Mononuclear cell (primary cell): ENCODE measurements at regions not wholly inside any gene's neighbourhood (a gene's known extent, or its start where the extent isn't known, plus 50 kb on each side); places are given as distances from the start of the nearest gene placed in this dataset.

Source experiments
- H3K27me3 ChIP-seq: 2 replicates; pipeline ENCODE4 v1.6.0; 2011; ENCODE audit warnings: low read length, control low read depth; ENCODE audit not compliant: insufficient read depth
- H3K4me1 ChIP-seq: 2 replicates; pipeline ENCODE4 v1.5.1; 2011; ENCODE audit warnings: mild to moderate bottlenecking, low read length, control low read depth; ENCODE audit not compliant: insufficient read depth
- H3K4me3 ChIP-seq: 2 replicates; pipeline ENCODE4 v1.5.1; 2011; ENCODE audit warnings: mild to moderate bottlenecking, low read length, moderate library complexity
- H3K9me3 ChIP-seq: 2 replicates; pipeline ENCODE4 v1.5.1; 2011; ENCODE audit warnings: low read depth, mild to moderate bottlenecking, control low read depth, low read length

DNA sequence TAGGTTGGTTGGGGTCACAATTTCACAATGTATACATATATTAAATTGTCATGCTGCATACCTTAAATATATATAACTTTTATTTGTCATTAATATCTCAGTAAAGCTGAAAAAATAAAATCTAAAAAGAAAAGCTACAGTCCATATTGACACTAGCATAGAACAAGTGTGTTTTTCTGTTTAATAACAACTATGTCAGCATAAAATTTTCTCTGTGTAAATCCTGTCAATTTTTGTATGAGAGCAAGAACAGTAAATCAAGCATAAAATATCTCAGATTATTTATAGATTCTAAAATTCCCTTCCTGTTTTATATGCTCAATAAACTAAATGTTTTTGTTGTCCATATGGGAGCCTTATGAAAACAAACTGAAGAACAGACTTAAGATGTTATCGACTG lies 739.2 kb downstream of the MRPL39 start:
- H3K9me3 ChIP-seq: no peaks in the 10 kb centered on the region
- no peaks in the 10 kb centered on the region for H3K27me3 ChIP-seq
- no peaks in the 10 kb centered on the region for H3K4me1 ChIP-seq
- no peak overlapping the region for H3K4me3 ChIP-seq

DNA sequence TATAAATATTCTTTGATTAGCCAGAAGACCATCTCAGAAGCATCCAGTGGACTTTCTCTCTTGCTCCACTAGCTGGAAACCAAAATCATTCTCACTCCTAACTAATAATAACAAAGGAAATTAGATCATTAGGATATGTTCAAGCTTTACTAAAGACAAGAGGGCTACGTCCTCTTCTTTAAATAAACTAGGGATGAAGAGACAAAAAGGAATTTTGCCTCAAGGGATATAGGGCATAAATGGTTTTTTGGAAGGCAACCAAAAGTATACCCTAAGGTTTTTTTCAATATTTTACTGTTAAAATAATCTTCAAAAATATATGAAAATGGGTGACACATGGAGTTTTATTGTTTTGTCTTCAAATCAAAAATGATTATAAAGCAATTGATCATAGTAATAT lies 745.8 kb downstream of the MRPL39 start:
- no peak overlapping the region for H3K4me3 ChIP-seq
- no peaks in the 10 kb centered on the region for H3K4me1 ChIP-seq
- no peaks in the 10 kb centered on the region for H3K27me3 ChIP-seq
- H3K9me3 ChIP-seq: no peaks in the 10 kb centered on the region

DNA sequence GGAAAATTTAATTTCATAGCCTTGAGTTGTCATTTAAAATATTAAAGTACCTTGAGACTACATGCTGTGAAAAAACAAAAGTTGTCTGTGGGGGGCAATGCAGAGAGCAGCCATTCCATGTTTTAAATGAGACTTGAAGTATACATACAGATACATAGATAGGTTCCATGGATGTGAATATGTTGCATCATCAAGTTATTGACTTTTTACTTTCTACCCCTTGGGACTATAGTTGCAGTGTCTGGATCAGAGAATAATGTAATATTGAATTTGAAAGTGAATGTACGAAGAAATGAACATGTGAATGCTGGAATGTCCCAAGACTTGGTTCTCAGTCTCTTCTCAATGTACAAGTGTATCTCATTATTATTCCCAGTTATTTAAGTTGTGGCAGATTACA lies 751.0 kb downstream of the MRPL39 start:
- Histone ChIP-seq H3K4me1 (no peaks in the 10 kb centered on the region), H3K9me3 (no peaks in the 10 kb centered on the region), H3K4me3 (no peak overlapping the region), H3K27me3 (no peaks in the 10 kb centered on the region)

DNA sequence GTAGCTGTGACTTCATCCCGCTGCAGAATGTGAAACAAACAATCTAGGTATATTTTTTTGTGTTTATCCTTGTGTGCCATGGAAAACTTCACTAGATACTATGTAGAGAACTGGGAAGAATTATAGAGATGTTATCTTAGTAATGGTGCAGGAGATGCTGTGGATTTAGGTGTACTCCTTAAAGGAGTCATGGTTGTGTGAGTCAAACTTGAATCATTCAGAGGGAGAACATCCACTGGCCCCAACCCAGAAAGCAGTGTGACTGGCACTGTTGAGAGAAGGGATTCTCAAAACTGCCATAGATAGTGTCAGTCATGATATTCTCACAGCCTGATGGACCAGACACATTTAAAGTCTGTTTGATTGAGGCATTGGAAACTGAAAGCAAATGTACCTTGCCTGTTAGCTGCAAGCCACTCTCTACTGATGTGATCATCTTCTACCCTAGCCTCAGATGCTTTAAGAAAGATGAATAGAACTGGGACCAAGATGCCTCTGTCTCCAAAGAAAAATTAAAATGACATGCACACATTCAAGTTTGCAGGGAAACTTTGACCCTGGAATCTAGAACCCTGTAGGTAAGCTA lies 754.6 kb downstream of the MRPL39 start:
- Histone ChIP-seq H3K27me3 (no peaks in the 10 kb centered on the region), H3K4me3 (no peak overlapping the region), H3K9me3 (no peaks in the 10 kb centered on the region), H3K4me1 (no peaks in the 10 kb centered on the region)

DNA sequence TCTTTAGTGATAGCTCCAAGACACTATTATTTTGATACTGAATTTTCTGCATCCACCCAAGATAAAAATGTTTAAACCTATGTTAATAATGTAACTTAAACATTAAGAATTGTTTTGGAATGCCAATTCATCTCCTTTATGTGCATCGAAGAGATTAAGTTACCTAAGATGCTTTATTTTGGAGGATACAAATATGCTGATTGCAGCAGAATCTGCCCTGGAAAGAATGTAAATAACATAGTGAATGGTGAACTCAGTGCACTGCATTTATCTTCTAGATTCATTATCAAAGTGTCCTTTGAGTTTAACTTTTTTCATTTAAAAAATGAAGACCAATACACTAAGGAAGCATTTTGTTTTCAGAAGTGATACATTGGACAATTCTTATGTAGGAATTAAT lies 757.2 kb downstream of the MRPL39 start:
- Histone ChIP-seq H3K27me3 (no peaks in the 10 kb centered on the region), H3K4me3 (no peak overlapping the region), H3K9me3 (no peaks in the 10 kb centered on the region), H3K4me1 (no peaks in the 10 kb centered on the region)

DNA sequence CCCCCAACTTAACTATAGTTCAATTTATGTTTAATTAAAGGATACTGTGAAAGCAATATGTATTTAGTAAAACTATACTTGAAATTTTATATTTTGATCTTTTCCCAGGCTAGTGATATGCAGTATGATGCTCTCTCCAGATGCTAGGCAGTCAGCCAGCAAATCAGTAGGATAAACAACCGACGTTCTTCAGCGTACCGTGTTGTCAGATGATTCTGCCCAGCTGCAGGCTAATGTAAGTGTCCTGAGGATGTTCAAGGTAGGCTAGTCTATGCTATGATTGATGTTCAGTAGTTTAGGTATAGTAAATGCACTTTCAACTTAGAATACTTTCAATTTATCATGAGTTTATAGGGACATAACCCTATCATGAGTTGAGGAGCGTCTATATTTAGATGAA lies 762.6 kb downstream of the MRPL39 start:
- H3K27me3 ChIP-seq: no peaks in the 10 kb centered on the region
- no peaks in the 10 kb centered on the region for H3K4me1 ChIP-seq
- H3K4me3 ChIP-seq: no peak overlapping the region
- H3K9me3 ChIP-seq: no peaks in the 10 kb centered on the region

DNA sequence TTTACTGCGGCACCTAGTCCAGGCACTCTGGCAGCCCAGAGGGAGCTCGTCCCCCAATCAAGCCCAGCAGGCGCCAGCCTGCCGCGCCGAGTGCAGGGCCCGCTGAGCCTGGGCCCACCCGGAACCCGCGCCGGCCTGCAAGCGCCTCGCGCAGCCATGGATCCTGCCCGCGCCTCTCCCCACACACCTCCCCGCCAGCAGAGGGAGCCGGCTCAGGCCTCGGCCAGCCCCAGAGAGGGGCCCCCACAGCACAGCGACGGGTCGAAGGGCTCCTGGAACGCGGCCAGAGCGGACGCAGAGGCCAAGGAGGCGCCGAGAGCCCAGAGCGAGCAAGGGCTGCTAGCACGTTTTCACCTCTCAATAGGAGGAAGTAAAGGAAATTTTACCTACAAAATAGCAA lies 767.0 kb downstream of the MRPL39 start:
- Histone ChIP-seq H3K4me3 (no peak overlapping the region), H3K4me1 (no peaks in the 10 kb centered on the region), H3K9me3 (no peaks in the 10 kb centered on the region), H3K27me3 (no peaks in the 10 kb centered on the region)

DNA sequence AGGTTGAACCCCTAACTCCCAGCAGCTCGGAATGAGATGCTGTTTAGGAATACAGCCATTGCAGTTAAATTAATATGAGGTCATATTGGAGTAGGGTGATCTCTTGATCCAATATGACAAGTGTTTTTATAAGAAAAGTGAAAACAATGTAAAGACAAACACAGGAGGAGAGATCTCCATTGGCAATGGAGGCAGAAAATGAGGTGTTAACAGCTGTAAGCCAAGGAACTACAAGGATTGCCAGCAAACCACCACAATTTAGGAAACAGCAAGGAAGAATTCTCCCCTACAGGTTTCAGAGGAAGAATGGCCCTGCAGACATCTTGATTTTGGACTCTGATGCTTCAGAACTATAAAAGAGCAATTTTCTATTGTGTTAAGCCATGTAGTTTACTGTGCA lies 774.3 kb downstream of the MRPL39 start:
- Histone ChIP-seq H3K27me3 (no peaks in the 10 kb centered on the region), H3K4me1 (no peaks in the 10 kb centered on the region), H3K4me3 (no peak overlapping the region), H3K9me3 (no peaks in the 10 kb centered on the region)

DNA sequence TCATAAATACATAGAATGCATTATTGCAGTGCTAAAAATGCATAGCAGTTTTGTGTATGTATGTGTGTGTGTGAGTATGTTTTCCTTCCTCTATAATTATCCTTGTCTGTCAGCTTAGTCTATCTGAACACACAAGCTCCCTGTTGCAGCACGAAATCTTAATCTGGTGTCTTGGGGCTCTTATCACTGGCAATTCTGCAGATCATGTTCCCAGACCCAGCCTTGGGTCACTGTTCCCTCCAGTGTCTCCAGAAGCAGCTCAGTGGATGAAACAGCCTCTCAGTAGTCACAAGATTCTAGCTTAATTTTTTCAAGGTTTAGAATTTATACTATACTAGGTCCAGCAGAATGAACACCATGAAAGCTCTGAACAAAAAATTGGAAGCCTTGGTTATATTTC lies 777.9 kb downstream of the MRPL39 start:
- Histone ChIP-seq H3K4me1 (no peaks in the 10 kb centered on the region), H3K9me3 (no peaks in the 10 kb centered on the region), H3K4me3 (no peak overlapping the region), H3K27me3 (no peaks in the 10 kb centered on the region)

DNA sequence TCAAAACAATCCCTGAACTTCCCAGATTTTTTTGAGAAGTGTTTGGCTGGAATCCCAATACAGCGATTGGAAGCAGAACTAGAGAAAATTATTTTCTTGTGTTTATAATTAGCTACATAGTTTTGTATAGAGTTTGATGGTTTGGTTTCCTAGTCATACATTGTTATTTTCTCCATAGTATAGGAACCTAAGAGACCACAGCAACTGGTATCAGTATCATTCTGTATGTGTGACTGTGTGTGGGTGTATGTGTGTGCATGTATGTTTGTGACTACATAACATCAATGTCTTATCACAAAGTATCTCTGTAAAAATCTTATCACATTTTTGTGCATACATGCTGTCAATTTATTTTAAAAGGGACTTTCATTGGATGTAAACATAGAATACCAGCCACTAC lies 780.5 kb downstream of the MRPL39 start:
- H3K4me3 ChIP-seq: no peak overlapping the region
- no peaks in the 10 kb centered on the region for H3K9me3 ChIP-seq
- no peaks in the 10 kb centered on the region for H3K4me1 ChIP-seq
- no peaks in the 10 kb centered on the region for H3K27me3 ChIP-seq

DNA sequence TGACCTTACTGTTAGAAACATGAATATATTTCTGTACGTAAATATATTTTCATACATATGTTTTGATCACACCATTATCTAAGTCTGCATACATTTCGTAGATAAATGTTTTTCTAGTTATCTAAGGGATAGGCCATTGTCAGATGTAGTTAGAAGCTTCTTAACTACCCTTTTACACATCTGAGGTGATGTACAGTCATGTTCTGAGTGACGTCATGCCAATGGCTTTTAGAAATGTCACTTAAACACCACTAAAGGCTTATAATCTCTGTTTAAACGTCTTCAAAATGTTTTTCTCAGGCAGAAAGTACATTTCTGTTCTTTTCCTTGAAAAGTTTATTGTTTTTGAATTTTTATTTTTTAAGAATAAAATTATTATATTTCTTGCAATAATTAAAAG lies 781.9 kb downstream of the MRPL39 start:
- Histone ChIP-seq H3K9me3 (no peaks in the 10 kb centered on the region), H3K4me3 (no peak overlapping the region), H3K4me1 (no peaks in the 10 kb centered on the region), H3K27me3 (no peaks in the 10 kb centered on the region)

DNA sequence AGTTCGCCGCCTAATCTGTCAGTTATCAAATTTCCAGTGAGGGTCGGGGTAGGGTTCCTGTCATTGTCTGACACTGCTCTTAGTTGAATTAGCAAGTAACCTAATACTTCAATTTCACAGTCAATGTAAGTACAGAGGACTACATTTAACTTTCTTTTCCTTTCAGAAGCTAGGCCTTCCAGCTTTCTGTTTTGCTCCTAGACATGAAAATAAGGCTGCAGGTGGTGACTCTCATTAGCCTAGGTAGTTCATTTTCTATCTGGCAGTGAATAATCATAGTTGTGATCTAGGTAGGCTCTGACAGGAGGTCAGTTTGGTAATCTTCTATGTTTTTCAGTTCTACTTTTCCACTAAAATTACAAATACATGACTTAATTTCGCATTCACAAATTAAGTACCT lies 783.1 kb downstream of the MRPL39 start:
- Histone ChIP-seq H3K27me3 (no peaks in the 10 kb centered on the region), H3K4me1 (no peaks in the 10 kb centered on the region), H3K9me3 (no peaks in the 10 kb centered on the region), H3K4me3 (no peak overlapping the region)

DNA sequence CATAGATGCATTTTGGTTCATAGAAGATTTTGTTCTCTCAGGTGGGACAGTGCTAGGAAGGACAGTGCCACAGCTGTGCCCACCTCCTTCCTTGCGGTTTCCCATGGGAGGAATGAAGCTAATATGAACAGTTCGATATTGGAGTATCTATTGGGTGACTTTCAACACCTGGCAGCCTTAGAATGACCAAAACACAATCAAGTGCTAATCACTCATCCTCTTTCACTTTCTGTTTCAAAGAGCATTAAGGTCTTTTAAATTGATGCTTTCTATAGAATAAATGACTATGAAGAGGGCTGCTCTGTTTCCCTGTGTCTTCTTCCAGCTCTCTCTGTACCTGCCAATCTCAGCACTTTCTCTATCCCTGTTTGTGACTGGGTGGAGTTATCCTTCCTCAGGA lies 784.0 kb downstream of the MRPL39 start:
- Histone ChIP-seq H3K4me3 (no peak overlapping the region), H3K9me3 (no peaks in the 10 kb centered on the region), H3K4me1 (no peaks in the 10 kb centered on the region), H3K27me3 (no peaks in the 10 kb centered on the region)

DNA sequence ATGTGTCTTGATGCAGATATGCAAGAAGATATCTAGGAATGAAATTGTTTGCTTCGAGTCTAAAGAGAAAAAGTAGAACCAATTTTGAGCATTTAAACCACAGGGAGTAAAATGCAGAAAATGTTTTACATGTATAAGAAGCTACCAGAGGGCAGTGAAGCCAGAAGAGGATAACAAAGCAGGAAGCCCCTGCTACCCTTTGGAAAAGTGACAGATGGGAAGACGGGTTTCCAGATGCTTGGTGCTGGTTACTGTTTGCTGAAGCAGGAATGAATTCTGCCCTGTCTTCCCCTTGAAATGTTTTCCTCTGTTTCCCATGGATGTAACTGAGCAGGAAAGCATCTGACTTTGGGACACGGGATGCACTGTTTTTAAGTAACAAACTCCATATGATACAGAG lies 822.2 kb downstream of the MRPL39 start:
- Histone ChIP-seq H3K4me1 (no peaks in the 10 kb centered on the region), H3K27me3 (no peaks in the 10 kb centered on the region), H3K9me3 (no peaks in the 10 kb centered on the region), H3K4me3 (no peak overlapping the region)

DNA sequence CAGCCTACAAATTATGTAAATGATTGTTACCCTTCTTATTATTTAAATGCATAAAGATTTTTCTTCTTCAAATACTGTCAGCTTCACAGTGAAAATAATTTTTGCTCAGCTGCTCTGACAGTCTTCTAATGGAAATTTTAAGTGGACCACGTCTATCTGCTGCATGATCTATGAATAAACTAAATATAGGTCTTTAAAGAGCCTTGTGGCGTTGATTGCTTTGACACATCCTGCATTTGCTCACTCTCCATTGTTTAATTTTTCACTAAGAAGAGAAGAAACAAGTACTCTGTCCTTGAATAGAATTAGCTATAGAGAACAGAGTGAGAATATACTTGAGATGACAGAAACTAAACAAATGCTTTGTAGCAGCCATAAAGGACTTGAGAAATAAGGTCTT lies 826.1 kb downstream of the MRPL39 start:
- no peaks in the 10 kb centered on the region for H3K4me1 ChIP-seq
- no peaks in the 10 kb centered on the region for H3K27me3 ChIP-seq
- no peak overlapping the region for H3K4me3 ChIP-seq
- H3K9me3 ChIP-seq: no peaks in the 10 kb centered on the region

DNA sequence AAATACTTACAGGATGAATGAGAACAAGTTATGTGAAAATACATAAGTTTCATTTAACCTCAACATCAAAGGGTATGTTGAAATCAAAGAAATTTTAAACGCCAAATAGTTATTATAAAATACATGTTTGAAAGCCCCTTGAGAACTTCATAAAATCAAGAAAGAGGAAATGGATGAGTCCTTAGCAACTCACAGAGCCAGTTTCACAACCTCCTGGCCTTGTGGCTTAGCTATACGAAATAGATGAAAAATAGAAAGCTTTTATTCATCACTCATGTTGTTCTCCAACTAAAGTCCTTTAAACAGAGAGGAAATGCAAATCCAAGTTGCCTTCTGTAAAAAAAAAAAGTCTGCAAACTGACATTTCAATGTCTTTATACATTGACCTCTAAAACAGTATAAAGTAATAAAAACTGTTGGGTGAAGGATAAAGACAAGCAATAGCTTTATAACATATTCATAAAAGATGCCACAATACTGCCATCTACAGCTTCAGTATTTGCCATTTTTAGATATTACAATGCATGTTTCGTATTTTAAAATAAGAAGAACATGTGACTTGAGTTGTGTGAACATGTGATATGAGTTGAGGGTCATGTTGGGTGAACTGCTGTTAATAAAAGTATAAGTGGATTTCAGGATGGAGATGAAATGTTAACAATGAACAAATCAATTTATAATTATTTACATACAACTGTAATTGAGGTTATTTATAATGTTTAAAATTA lies 847.8 kb downstream of the MRPL39 start:
- H3K27me3 ChIP-seq: no peaks in the 10 kb centered on the region
- H3K4me1 ChIP-seq: no peaks in the 10 kb centered on the region
- no peaks in the 10 kb centered on the region for H3K9me3 ChIP-seq

More for the DNA sequence above, 847.8 kb downstream of the MRPL39 start:
- no peak overlapping the region for H3K4me3 ChIP-seq
